ENCODE measurements at regions not wholly inside any gene's neighbourhood (a gene's known extent, or its start where the extent isn't known, plus 50 kb on each side); places are given as distances from the start of the nearest gene placed in this dataset.
A peak's percentile ranks its signal among the peaks of the same experiment; 100 is the strongest.

- H3K4me1 ChIP-seq: peaks cover 0 to 2% (median 0%) of the 10 kb centered on the region in 3 donors
- no peaks in the 10 kb centered on the region for H3K27me3 ChIP-seq
- WGBS, 2 donors (ENCODE audit: low coverage in 1 of 2): 89 to 95% methylated on average over 3 to 10 of the region's 10 CpGs
- ATAC-seq: no peak
- H3K27ac ChIP-seq: no peak overlapping the region
- no peaks in the 10 kb centered on the region for H3K9me3 ChIP-seq
- H3K36me3 ChIP-seq: no peaks in the 10 kb centered on the region
- no peak overlapping the region for H3K4me3 ChIP-seq
- TF ChIP-seq CTCF (IDR thresholded peaks at IDR 0.05): no peak
- TF ChIP-seq EP300 (IDR thresholded peaks at IDR 0.05): no peak
- no peak for TF ChIP-seq POLR2A (IDR thresholded peaks at IDR 0.05)
- TF ChIP-seq POLR2AphosphoS5 (IDR thresholded peaks at IDR 0.05): no peak
These were observed 78.6 kb upstream of the THBS2 start for GRCh38 chr6:169332250-169332649.

DNA sequence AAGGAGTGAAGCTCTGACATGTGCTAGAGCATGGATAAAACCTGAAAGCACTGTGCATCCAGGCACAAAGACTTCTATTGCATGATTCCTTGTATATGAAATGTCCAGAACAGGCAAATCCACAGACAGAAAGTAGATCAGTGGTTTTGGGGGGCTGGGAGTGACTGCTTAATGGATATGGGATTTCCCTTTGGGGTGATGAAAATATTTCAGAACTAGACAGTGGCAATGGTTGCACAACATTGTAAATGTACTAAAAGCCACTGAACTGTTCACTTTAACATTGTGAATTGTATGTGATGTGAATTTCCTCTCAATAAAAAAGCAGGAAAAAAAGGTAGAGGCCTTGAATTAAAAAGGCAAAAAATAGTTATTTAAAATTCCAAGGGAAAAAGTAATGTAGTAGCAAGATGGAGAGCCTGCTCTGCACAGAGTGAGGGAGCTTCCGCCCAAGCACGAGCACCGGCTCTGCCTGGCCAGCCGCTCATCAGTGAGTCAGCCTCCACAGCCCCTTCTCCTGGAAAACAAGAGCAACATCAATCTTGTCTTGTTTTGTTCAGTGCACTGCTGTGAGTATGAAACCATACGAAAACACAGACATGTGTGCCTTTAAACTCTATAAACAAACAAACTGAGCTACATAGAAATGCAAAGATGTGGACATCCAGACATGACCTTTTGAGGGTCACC lies 74.6 kb upstream of the THBS2 start:
- no peak overlapping the region for H3K4me3 ChIP-seq
- ATAC-seq: peak; percentile 64
- TF ChIP-seq POLR2AphosphoS5 (IDR thresholded peaks at IDR 0.05) (no peak), CTCF (IDR thresholded peaks at IDR 0.05) (no peak), POLR2A (IDR thresholded peaks at IDR 0.05) (no peak), EP300 (IDR thresholded peaks at IDR 0.05) (no peak)
- no peaks in the 10 kb centered on the region for H3K36me3 ChIP-seq
- 63 to 67% methylated on average over 5 of the region's 5 CpGs for WGBS, 2 donors (ENCODE audit: low coverage in 1 of 2)
- peaks cover 0 to 15% (median 0%) of the 10 kb centered on the region in 3 donors for H3K4me1 ChIP-seq
- H3K9me3 ChIP-seq: no peaks in the 10 kb centered on the region
- H3K27me3 ChIP-seq: no peaks in the 10 kb centered on the region
- H3K27ac ChIP-seq: no peak overlapping the region

DNA sequence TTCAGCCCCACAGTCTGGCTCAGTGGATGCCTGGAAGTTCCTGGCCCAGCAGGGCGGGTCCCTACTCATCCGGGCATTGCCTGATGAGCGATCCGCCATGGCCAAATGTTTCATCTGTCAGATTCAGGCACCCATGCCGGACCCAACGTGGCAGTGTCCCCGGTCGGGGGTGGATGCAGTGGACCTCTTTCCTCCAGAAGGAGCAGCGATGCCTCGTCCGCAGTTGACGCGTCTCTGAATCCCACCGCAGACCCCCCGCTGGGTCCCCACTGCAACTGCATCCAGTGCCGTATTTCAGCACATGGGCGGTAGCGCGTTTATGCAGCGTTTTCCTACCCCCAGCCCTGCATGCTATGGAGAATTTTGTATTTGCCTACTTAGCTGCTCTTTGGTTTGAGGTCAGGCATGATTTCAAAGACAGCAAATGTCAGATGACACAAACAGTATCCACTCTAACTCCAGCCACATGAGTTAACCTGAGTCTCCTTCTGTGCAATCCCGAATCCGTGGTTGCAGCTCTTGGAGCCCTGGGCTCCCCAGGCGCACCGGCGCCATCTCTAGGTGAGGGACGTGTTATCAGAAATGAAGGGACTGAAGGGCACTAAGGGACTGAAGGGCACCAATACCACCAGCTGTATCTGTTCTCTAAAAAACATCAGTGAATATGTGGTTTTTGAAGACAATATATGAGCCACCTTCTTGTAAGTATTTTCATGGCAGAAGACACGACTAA lies 72.6 kb upstream of the THBS2 start:
- TF ChIP-seq EP300 (IDR thresholded peaks at IDR 0.05) (no peak), POLR2A (IDR thresholded peaks at IDR 0.05) (no peak), CTCF (IDR thresholded peaks at IDR 0.05) (peak in 2 of 4 experiments; percentile 7 to 30)
- ATAC-seq: no peak
- no peaks in the 10 kb centered on the region for H3K36me3 ChIP-seq
- H3K9me3 ChIP-seq: no peaks in the 10 kb centered on the region
- no peak overlapping the region for H3K4me3 ChIP-seq
- H3K27me3 ChIP-seq: no peaks in the 10 kb centered on the region
- peak overlapping the region in 1 of 4 donors; percentile 20 for H3K27ac ChIP-seq
- 80 to 88% methylated on average over 9 to 14 of the region's 27 CpGs for WGBS, 2 donors (ENCODE audit: low coverage in 1 of 2)
- peaks cover 0 to 15% (median 0%) of the 10 kb centered on the region in 3 donors for H3K4me1 ChIP-seq

- TF ChIP-seq POLR2A (IDR thresholded peaks at IDR 0.05) (no peak), EP300 (IDR thresholded peaks at IDR 0.05) (no peak), CTCF (IDR thresholded peaks at IDR 0.05) (no peak), POLR2AphosphoS5 (IDR thresholded peaks at IDR 0.05) (no peak)
- Histone ChIP-seq H3K36me3 (no peaks in the 10 kb centered on the region), H3K27ac (no peak overlapping the region), H3K4me1 (peaks cover 0 to 15% (median 0%) of the 10 kb centered on the region in 3 donors), H3K4me3 (no peak overlapping the region), H3K27me3 (no peaks in the 10 kb centered on the region), H3K9me3 (no peaks in the 10 kb centered on the region)
- WGBS, 2 donors (ENCODE audit: low coverage in 1 of 2): 33 to 91% methylated on average over 1 to 8 of the region's 10 CpGs
- ATAC-seq: no peak
These were observed 71.2 kb upstream of the THBS2 start for GRCh38 chr6:169324656-169325459.
